Activated B cell treated with CpG ODN at 0.5 μM for 24 hours (primary cell): ENCODE measurements at regions not wholly inside any gene's neighbourhood (a gene's known extent, or its start where the extent isn't known, plus 50 kb on each side); places are given as distances from the start of the nearest gene placed in this dataset.
"Not testable (repeated sequence)": the region's sequence is repeated elsewhere in the genome, so short reads cannot be mapped to it uniquely, and the experiment has no call there.

Experiments used
- ATAC-seq: fragments of 200-7000 bp; cut with Tn5 transposase; one replicate; pipeline ENCODE4 v1.10.0; 2021; ENCODE audit warnings: low read depth, mild to moderate bottlenecking, moderate library complexity
- CTCF ChIA-PET: fragments of 350-600 bp; sonication (Branson Sonifier 250); formaldehyde crosslinking; loops from one replicate; lab custom pipeline; 2021; ENCODE audit warnings: antibody characterized with exemption; lab: Charles Lee
- POLR2A ChIA-PET: fragments of 350-600 bp; sonication (Branson Sonifier 250); formaldehyde crosslinking; loops from one replicate; lab custom pipeline; 2021; ENCODE audit warnings: antibody characterized with exemption; lab: Charles Lee
- DNase-seq: peaks from one replicate; pipeline ENCODE4 v3.0.0; 2022
- H3K27ac Mint-ChIP-seq: one replicate; pipeline ENCODE4 v1.8.0; 2020; ENCODE audit warnings: mixed read lengths
- H3K27me3 Mint-ChIP-seq: one replicate; pipeline ENCODE4 v1.8.0; 2021; ENCODE audit warnings: mixed read lengths
- H3K36me3 Mint-ChIP-seq: one replicate; pipeline ENCODE4 v1.8.0; 2021; ENCODE audit warnings: low read depth, mixed read lengths
- H3K4me1 Mint-ChIP-seq: one replicate; pipeline ENCODE4 v1.8.0; 2021; ENCODE audit warnings: mixed read lengths
- H3K4me3 Mint-ChIP-seq: one replicate; pipeline ENCODE4 v1.8.0; 2020; ENCODE audit warnings: mild to moderate bottlenecking, mixed read lengths
- H3K9me3 Mint-ChIP-seq: one replicate; pipeline ENCODE4 v1.8.0; 2020; ENCODE audit warnings: mixed read lengths
- CTCF ChIP-seq: fragments of 200-600 bp; IDR thresholded peaks from one replicate; pipeline ENCODE4 v1.8.0; 2022; ENCODE audit warnings: antibody characterized with exemption, mild to moderate bottlenecking
- intact Hi-C: fragments of 100-400 bp; cut with micrococcal nuclease; formaldehyde crosslinking; loops from one replicate; pipeline ENCODE4 v1.15.1; 2024

- ChIA-PET CTCF (no interaction called here), POLR2A (no interaction called here)
- H3K9me3 Mint-ChIP-seq: peaks cover 2% of the 10 kb centered on the region
- intact Hi-C loops: no loop called here
- H3K27me3 Mint-ChIP-seq: peaks cover 24% of the 10 kb centered on the region
- DNase-seq (no peak), ATAC-seq (no peak)
- H3K27ac Mint-ChIP-seq: no peak overlapping the region
- peaks cover 3% of the 10 kb centered on the region for H3K4me1 Mint-ChIP-seq
- no peak for TF ChIP-seq CTCF
- no peaks in the 10 kb centered on the region for H3K36me3 Mint-ChIP-seq
- no peak overlapping the region for H3K4me3 Mint-ChIP-seq
Observed at GRCh38 chr12:131631230-131631629, 79.7 kb upstream of the SFSWAP start.

GRCh38 chr12:131631889-131632651 lies 78.8 kb upstream of the SFSWAP start:
- H3K4me1 Mint-ChIP-seq, POLR2A ChIA-PET, DNase-seq, H3K4me3 Mint-ChIP-seq, H3K27ac Mint-ChIP-seq, intact Hi-C loops, H3K9me3 Mint-ChIP-seq, CTCF ChIA-PET, ATAC-seq, H3K36me3 Mint-ChIP-seq: not testable (repeated sequence)
- H3K27me3 Mint-ChIP-seq: peaks cover 25% of the 10 kb centered on the region

- H3K4me3 Mint-ChIP-seq: not testable (repeated sequence)
Observed at GRCh38 chr12:131632652-131633023, 78.3 kb upstream of the SFSWAP start.

GRCh38 chr12:131633610-131634009 lies 77.3 kb upstream of the SFSWAP start:
- DNase-seq, POLR2A ChIA-PET, H3K4me3 Mint-ChIP-seq: not testable (repeated sequence)

More at GRCh38 chr12:131632652-131633023, 78.3 kb upstream of the SFSWAP start:
- H3K27ac Mint-ChIP-seq, intact Hi-C loops, POLR2A ChIA-PET, H3K36me3 Mint-ChIP-seq, H3K9me3 Mint-ChIP-seq, H3K4me1 Mint-ChIP-seq, CTCF ChIA-PET, DNase-seq, ATAC-seq: not testable (repeated sequence)
- peaks cover 25% of the 10 kb centered on the region for H3K27me3 Mint-ChIP-seq

GRCh38 chr12:131634037-131634436 lies 76.9 kb upstream of the SFSWAP start:
- ChIA-PET POLR2A (no interaction called here), CTCF (no interaction called here)
- Mint-ChIP-seq H3K4me1 (no peaks in the 10 kb centered on the region), H3K27me3 (peaks cover 25% of the 10 kb centered on the region), H3K4me3 (no peak overlapping the region), H3K9me3 (no peaks in the 10 kb centered on the region), H3K36me3 (no peaks in the 10 kb centered on the region), H3K27ac (no peak overlapping the region)
- no peak for TF ChIP-seq CTCF
- DNase-seq (no peak), ATAC-seq (no peak)
- intact Hi-C loops: no loop called here

More at GRCh38 chr12:131633610-131634009, 77.3 kb upstream of the SFSWAP start:
- H3K36me3 Mint-ChIP-seq, CTCF ChIA-PET, H3K27ac Mint-ChIP-seq, ATAC-seq, intact Hi-C loops, H3K9me3 Mint-ChIP-seq, H3K4me1 Mint-ChIP-seq: not testable (repeated sequence)
- peaks cover 25% of the 10 kb centered on the region for H3K27me3 Mint-ChIP-seq

- H3K27ac Mint-ChIP-seq, H3K4me1 Mint-ChIP-seq, intact Hi-C loops, H3K4me3 Mint-ChIP-seq, H3K9me3 Mint-ChIP-seq, H3K36me3 Mint-ChIP-seq, ATAC-seq, CTCF ChIA-PET, DNase-seq: not testable (repeated sequence)
- POLR2A ChIA-PET: interaction anchor here (1.1 kb wide), 1 partner anchor 196 kb away, joined by 3 read pairs; no protein-coding TSS in a partner anchor
- peaks cover 22% of the 10 kb centered on the region for H3K27me3 Mint-ChIP-seq
Observed at GRCh38 chr12:131635012-131635411, 75.9 kb upstream of the SFSWAP start.

- ChIA-PET CTCF (no interaction called here), POLR2A (interaction anchor here (1.1 kb wide), 1 partner anchor 195 kb away, joined by 3 read pairs; no protein-coding TSS in a partner anchor)
Observed at GRCh38 chr12:131635491-131636122, 75.3 kb upstream of the SFSWAP start.

More at GRCh38 chr12:131635491-131636122, 75.3 kb upstream of the SFSWAP start:
- no peak overlapping the region for H3K4me3 Mint-ChIP-seq
- no peak for ATAC-seq
- DNase-seq: no peak
- H3K9me3 Mint-ChIP-seq: no peaks in the 10 kb centered on the region
- no peak for TF ChIP-seq CTCF
- H3K27me3 Mint-ChIP-seq: peaks cover 24% of the 10 kb centered on the region
- H3K4me1 Mint-ChIP-seq: no peaks in the 10 kb centered on the region
- H3K36me3 Mint-ChIP-seq: no peaks in the 10 kb centered on the region
- intact Hi-C loops: no loop called here
- H3K27ac Mint-ChIP-seq: no peak overlapping the region
